ENCODE measurements at regions not wholly inside any gene's neighbourhood (a gene's known extent, or its start where the extent isn't known, plus 50 kb on each side); places are given as distances from the start of the nearest gene placed in this dataset.

DNA sequence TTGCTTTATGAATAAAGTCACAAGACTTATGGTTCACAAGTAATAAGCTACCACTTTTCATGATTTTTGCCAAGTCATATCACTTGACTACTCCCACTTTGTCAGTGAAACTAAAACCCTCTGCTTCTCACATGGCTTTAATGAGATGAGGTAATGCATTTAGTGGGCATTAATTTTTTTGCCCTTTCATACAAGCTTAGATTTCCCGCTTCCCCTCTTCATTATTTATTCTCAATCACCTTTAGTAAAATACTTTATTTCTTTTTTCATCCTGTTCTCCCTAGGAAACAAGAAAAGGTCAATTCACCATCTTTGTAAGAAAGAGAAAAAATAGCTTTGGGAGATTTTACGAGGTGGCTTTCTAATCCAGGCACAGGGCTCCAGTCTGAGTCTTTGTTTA, 109.6 kb upstream of the STARD3NL start:
- no peak for TF ChIP-seq CTCF (IDR thresholded peaks at IDR 0.05 in 2 of 3, conservative IDR thresholded peaks at IDR 0.05 in 1 of 3; ENCODE audit: control insufficient read depth in 2 of 3, extremely low read depth in 1 of 3, insufficient read depth in 1 of 3, low read depth in 3 of 3, low read length in 3 of 3)
- no peak for TF ChIP-seq EZH2 (IDR thresholded peaks at IDR 0.05; ENCODE audit: borderline replicate concordance, control insufficient read depth, low read depth, low read length)
- TF ChIP-seq CEBPZ (IDR thresholded peaks at IDR 0.05; ENCODE audit: low read depth, low read length): no peak
- TF ChIP-seq, protein P1, sequence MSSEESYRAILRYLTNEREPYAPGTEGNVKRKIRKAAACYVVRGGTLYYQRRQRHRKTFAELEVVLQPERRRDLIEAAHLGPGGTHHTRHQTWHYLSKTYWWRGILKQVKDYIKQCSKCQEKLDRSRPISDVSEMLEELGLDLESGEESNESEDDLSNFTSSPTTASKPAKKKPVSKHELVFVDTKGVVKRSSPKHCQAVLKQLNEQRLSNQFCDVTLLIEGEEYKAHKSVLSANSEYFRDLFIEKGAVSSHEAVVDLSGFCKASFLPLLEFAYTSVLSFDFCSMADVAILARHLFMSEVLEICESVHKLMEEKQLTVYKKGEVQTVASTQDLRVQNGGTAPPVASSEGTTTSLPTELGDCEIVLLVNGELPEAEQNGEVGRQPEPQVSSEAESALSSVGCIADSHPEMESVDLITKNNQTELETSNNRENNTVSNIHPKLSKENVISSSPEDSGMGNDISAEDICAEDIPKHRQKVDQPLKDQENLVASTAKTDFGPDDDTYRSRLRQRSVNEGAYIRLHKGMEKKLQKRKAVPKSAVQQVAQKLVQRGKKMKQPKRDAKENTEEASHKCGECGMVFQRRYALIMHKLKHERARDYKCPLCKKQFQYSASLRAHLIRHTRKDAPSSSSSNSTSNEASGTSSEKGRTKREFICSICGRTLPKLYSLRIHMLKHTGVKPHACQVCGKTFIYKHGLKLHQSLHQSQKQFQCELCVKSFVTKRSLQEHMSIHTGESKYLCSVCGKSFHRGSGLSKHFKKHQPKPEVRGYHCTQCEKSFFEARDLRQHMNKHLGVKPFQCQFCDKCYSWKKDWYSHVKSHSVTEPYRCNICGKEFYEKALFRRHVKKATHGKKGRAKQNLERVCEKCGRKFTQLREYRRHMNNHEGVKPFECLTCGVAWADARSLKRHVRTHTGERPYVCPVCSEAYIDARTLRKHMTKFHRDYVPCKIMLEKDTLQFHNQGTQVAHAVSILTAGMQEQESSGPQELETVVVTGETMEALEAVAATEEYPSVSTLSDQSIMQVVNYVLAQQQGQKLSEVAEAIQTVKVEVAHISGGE (CRISPR knock-in tag; IDR thresholded peaks at IDR 0.05): no peak
- no peak for TF ChIP-seq MTA2 (IDR thresholded peaks at IDR 0.05; ENCODE audit: low read depth)
- TF ChIP-seq, protein P2, sequence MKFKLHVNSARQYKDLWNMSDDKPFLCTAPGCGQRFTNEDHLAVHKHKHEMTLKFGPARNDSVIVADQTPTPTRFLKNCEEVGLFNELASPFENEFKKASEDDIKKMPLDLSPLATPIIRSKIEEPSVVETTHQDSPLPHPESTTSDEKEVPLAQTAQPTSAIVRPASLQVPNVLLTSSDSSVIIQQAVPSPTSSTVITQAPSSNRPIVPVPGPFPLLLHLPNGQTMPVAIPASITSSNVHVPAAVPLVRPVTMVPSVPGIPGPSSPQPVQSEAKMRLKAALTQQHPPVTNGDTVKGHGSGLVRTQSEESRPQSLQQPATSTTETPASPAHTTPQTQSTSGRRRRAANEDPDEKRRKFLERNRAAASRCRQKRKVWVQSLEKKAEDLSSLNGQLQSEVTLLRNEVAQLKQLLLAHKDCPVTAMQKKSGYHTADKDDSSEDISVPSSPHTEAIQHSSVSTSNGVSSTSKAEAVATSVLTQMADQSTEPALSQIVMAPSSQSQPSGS (IDR thresholded peaks at IDR 0.05; ENCODE audit: low read length): no peak
- no peak for TF ChIP-seq PML (IDR thresholded peaks at IDR 0.05; ENCODE audit: low read length)
- TF ChIP-seq ZZZ3 (IDR thresholded peaks at IDR 0.05; ENCODE audit: control insufficient read depth, insufficient read length, low read depth): no peak

All from GM12878 (cell line).